K562 (cell line): ENCODE measurements at regions not wholly inside any gene's neighbourhood (a gene's known extent, or its start where the extent isn't known, plus 50 kb on each side); places are given as distances from the start of the nearest gene placed in this dataset.

Experiments used
- ATAC-seq: fragments of 200-7000 bp; cut with Tn5 transposase; 3 replicates; pipeline ENCODE4 v1.9.1; 2020; ENCODE audit warnings: moderate library complexity
- BruUV-seq: library from RNA; stranded (reverse); fragments of 400-500 nt; replicated peaks from 2 replicates; lab custom pipeline; 2021; lab: Mats Ljungman, UMichigan
- CTCF ChIA-PET: fragments of 300-600 bp; formaldehyde crosslinking; extraction: SDS; loops from one replicate; lab custom pipeline; 2021; ENCODE audit warnings: low intra/inter-chr PET ratio; lab: Yijun Ruan, JAX
- POLR2A ChIA-PET: fragments of 300-600, 350-650 bp; sonication (Branson Sonifier 250); formaldehyde crosslinking; extraction: SDS; loops from one replicate; lab custom pipeline; 2021; ENCODE audit warnings: antibody characterized with exemption, inconsistent platforms; lab: Yijun Ruan, JAX
- DNase-seq, 4 experiments: peaks; one replicate each; pipeline versions ENCODE4 v3.0.0 to v3.0.0-alpha.2; 2011 to 2018; ENCODE audit warnings: low spot score in 3 of 4, mixed read lengths in 3 of 4; ENCODE audit errors: extremely low read depth in 1 of 4
- FAIRE-seq: peaks from 2 replicates; lab custom pipeline; 2011; peaks lifted over from hg19 to GRCh38; lab: Jason Lieb, UNC
- H2AFZ ChIP-seq: 2 replicates; pipeline ENCODE4 v1.6.0; 2011; ENCODE audit warnings: low read depth, low read length, control low read depth, inconsistent platforms
- H3K27ac ChIP-seq: fragments of 200-600 bp; 3 replicates; pipeline ENCODE4 v1.8.0; 2011; ENCODE audit warnings: low read depth, mild to moderate bottlenecking, control low read depth, inconsistent platforms, low read length, moderate library complexity, mixed read lengths; ENCODE audit errors: extremely low read depth
- H3K27me3 ChIP-seq, 2 experiments: fragments of 300-600 bp in 1 of 2; 2 replicates in 1 of 2; 3 replicates in 1 of 2; pipeline versions ENCODE4 v1.6.0 to v1.8.0; 2011; ENCODE audit warnings: inconsistent platforms in 2 of 2, low read length in 2 of 2, mild to moderate bottlenecking in 1 of 2, mixed read lengths in 1 of 2, moderate library complexity in 1 of 2; ENCODE audit not compliant: control insufficient read depth in 2 of 2, insufficient read depth in 2 of 2
- H3K36me3 ChIP-seq: fragments of 300-600 bp; 3 replicates; pipeline ENCODE4 v1.8.0; 2011; ENCODE audit warnings: mild to moderate bottlenecking, low read length, inconsistent platforms; ENCODE audit not compliant: control insufficient read depth, insufficient read depth
- H3K4me1 ChIP-seq, 2 experiments: fragments of 200-600 bp in 1 of 2; replicated peaks in 1 of 2; 2 replicates in 1 of 2; 3 replicates in 1 of 2; pipeline versions ENCODE4 v1.5.1 to v1.8.0; 2011; ENCODE audit warnings: inconsistent platforms in 2 of 2, low read length in 2 of 2, mild to moderate bottlenecking in 1 of 2, mixed read lengths in 1 of 2, moderate library complexity in 1 of 2; ENCODE audit not compliant: control insufficient read depth in 2 of 2, insufficient read depth in 2 of 2
- H3K4me2 ChIP-seq: 2 replicates; pipeline ENCODE4 v1.6.1; 2011; ENCODE audit warnings: low read length, control low read depth, inconsistent platforms, mixed read lengths; ENCODE audit not compliant: insufficient read depth
- H3K4me3 ChIP-seq: fragments of 200-600 bp; sonication (generic), shearing (Covaris generic); 2 replicates; pipeline ENCODE4 v1.5.1; 2016; ENCODE audit warnings: control low read depth, inconsistent platforms
- H3K79me2 ChIP-seq: fragments of 200-600 bp; 3 replicates; pipeline ENCODE4 v1.8.0; 2011; ENCODE audit warnings: low read length, inconsistent platforms; ENCODE audit not compliant: control insufficient read depth, insufficient read depth
- H3K9ac ChIP-seq, 2 experiments: 2 replicates each; pipeline versions ENCODE4 v1.6.0 to v1.6.1; 2011; ENCODE audit warnings: low read depth in 2 of 2, low read length in 2 of 2, control low read depth in 1 of 2, inconsistent platforms in 1 of 2, mild to moderate bottlenecking in 1 of 2, mixed read lengths in 1 of 2; ENCODE audit not compliant: insufficient read depth in 1 of 2
- H3K9me1 ChIP-seq: one replicate; pipeline ENCODE4 v1.6.0; 2011; ENCODE audit warnings: inconsistent platforms, mild to moderate bottlenecking, low read length, moderate library complexity; ENCODE audit not compliant: control insufficient read depth, insufficient read depth
- H3K9me3 ChIP-seq: replicated peaks from 2 replicates; pipeline ENCODE4 v1.5.1; 2011; ENCODE audit warnings: low read depth, low read length, inconsistent platforms; ENCODE audit not compliant: control insufficient read depth, insufficient read depth
- H4K20me1 ChIP-seq: replicated peaks from 2 replicates; pipeline ENCODE4 v1.6.1; 2011; ENCODE audit warnings: low read length, inconsistent platforms, mixed read lengths; ENCODE audit not compliant: control insufficient read depth, insufficient read depth
- MED1 ChIP-seq: sonication (generic); formaldehyde crosslinking; IDR thresholded peaks from 2 replicates; pipeline ENCODE4 v1.8.1; 2023; ENCODE audit warnings: missing genetic modification reagents, borderline replicate concordance
- SIRT6 ChIP-seq: IDR thresholded peaks from one replicate; pipeline ENCODE4 v1.6.1; 2012; ENCODE audit warnings: low read depth, mild to moderate bottlenecking, control low read depth, inconsistent platforms, low read length, moderate library complexity
- ZNF134 ChIP-seq: fragments of 250-450 bp; sonication (Bioruptor Pico); conservative IDR thresholded peaks from 2 replicates; pipeline ENCODE4 v1.4.0; 2020
- ZNF384 ChIP-seq: IDR thresholded peaks from 2 replicates; pipeline ENCODE4 v1.6.1; 2012; ENCODE audit warnings: low read depth, low read length, improper control_type of control experiment
- ZNF75A ChIP-seq: fragments of 450-650 bp; formaldehyde crosslinking; IDR thresholded peaks from 2 replicates; pipeline ENCODE4 v1.4.0; 2020; ENCODE audit warnings: mild to moderate bottlenecking
- WGBS: fragments of 100-300 bp; shearing (Covaris generic); methylation state at CpG from one replicate; pipeline ENCODE4 v1.1.6; 2016; ENCODE audit warnings: low coverage, mixed read lengths; ENCODE audit not compliant: insufficient coverage; ENCODE audit errors: missing lambda C conversion rate; 5-methylcytosine and 5-hydroxymethylcytosine counted together
- in situ Hi-C: fragments of 300-500 bp; cut with MboI; formaldehyde crosslinking; loops from 4 replicates; pipeline ENCODE4 v1.15.0; 2018; ENCODE audit warnings: inconsistent platforms, mixed read lengths
- intact Hi-C: fragments of 100-400 bp; cut with micrococcal nuclease; formaldehyde crosslinking; loops from 2 replicates; pipeline ENCODE4 v1.14.2; 2022
- TF ChIP-seq, protein P1 (sequence below), 2 experiments: fragments of 450-650 bp; IDR thresholded peaks; 2 replicates each; pipeline ENCODE4 v1.6.1; 2018; ENCODE audit warnings: mild to moderate bottlenecking in 2 of 2, low read depth in 1 of 2; ENCODE audit not compliant: partially characterized antibody in 2 of 2
- TF ChIP-seq, protein P2 (sequence below): fragments of 450-650 bp; IDR thresholded peaks from 2 replicates; pipeline ENCODE4 v1.6.1; 2018; ENCODE audit not compliant: partially characterized antibody

DNA sequence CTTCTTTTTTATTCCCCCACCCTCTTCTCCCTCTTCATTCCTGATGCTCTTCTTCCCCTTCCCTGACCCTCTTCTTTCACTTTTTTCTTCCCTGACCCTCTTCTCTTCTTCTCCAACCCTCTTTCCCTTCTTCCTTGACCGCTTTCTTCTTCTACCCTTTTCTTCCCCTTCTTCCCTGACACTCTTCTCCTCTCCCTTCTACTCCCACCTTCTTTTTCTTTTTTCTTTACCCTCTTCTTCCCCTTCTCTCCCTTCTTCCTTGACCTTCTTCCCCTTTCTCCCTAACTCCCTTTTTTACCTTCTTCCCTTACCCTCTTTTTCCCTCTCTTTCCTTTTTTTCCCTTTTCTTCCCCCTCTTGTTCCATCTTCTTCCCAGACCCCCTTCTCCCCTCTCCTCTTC is 931.3 kb downstream of the UQCRFS1 start:
- in situ Hi-C loops: no loop called here
- CTCF ChIA-PET: no interaction called here
- no peaks in the 10 kb centered on the region for H3K4me1 ChIP-seq
- DNase-seq (no peak), ATAC-seq (no peak), FAIRE-seq (no peak)
- H3K36me3 ChIP-seq: no peaks in the 10 kb centered on the region
- H3K9ac ChIP-seq: no peak overlapping the region
- no TSS peak for BruUV-seq
- no peak overlapping the region for H3K4me2 ChIP-seq
- no peaks in the 10 kb centered on the region for H3K9me3 ChIP-seq
- H3K79me2 ChIP-seq: no peaks in the 10 kb centered on the region
- no peaks in the 10 kb centered on the region for H3K27me3 ChIP-seq
- H3K27ac ChIP-seq: no peak overlapping the region
- no peak overlapping the region for H3K4me3 ChIP-seq
- POLR2A ChIA-PET: no interaction called here
- H4K20me1 ChIP-seq: no peaks in the 10 kb centered on the region
- no CpG with 5 or more reads among the region's 1 CpG for WGBS
- H2AFZ ChIP-seq: no peak overlapping the region
- intact Hi-C loops: no loop called here
- no peaks in the 10 kb centered on the region for H3K9me1 ChIP-seq
- TF ChIP-seq, protein P1, sequence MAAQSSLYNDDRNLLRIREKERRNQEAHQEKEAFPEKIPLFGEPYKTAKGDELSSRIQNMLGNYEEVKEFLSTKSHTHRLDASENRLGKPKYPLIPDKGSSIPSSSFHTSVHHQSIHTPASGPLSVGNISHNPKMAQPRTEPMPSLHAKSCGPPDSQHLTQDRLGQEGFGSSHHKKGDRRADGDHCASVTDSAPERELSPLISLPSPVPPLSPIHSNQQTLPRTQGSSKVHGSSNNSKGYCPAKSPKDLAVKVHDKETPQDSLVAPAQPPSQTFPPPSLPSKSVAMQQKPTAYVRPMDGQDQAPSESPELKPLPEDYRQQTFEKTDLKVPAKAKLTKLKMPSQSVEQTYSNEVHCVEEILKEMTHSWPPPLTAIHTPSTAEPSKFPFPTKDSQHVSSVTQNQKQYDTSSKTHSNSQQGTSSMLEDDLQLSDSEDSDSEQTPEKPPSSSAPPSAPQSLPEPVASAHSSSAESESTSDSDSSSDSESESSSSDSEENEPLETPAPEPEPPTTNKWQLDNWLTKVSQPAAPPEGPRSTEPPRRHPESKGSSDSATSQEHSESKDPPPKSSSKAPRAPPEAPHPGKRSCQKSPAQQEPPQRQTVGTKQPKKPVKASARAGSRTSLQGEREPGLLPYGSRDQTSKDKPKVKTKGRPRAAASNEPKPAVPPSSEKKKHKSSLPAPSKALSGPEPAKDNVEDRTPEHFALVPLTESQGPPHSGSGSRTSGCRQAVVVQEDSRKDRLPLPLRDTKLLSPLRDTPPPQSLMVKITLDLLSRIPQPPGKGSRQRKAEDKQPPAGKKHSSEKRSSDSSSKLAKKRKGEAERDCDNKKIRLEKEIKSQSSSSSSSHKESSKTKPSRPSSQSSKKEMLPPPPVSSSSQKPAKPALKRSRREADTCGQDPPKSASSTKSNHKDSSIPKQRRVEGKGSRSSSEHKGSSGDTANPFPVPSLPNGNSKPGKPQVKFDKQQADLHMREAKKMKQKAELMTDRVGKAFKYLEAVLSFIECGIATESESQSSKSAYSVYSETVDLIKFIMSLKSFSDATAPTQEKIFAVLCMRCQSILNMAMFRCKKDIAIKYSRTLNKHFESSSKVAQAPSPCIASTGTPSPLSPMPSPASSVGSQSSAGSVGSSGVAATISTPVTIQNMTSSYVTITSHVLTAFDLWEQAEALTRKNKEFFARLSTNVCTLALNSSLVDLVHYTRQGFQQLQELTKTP (IDR thresholded peaks at IDR 0.05; ENCODE audit: low read depth in 1 of 2, partially characterized antibody in 2 of 2): no peak
- TF ChIP-seq MED1: no peak
- TF ChIP-seq ZNF134 (CRISPR knock-in tag): no peak
- TF ChIP-seq, protein P2, sequence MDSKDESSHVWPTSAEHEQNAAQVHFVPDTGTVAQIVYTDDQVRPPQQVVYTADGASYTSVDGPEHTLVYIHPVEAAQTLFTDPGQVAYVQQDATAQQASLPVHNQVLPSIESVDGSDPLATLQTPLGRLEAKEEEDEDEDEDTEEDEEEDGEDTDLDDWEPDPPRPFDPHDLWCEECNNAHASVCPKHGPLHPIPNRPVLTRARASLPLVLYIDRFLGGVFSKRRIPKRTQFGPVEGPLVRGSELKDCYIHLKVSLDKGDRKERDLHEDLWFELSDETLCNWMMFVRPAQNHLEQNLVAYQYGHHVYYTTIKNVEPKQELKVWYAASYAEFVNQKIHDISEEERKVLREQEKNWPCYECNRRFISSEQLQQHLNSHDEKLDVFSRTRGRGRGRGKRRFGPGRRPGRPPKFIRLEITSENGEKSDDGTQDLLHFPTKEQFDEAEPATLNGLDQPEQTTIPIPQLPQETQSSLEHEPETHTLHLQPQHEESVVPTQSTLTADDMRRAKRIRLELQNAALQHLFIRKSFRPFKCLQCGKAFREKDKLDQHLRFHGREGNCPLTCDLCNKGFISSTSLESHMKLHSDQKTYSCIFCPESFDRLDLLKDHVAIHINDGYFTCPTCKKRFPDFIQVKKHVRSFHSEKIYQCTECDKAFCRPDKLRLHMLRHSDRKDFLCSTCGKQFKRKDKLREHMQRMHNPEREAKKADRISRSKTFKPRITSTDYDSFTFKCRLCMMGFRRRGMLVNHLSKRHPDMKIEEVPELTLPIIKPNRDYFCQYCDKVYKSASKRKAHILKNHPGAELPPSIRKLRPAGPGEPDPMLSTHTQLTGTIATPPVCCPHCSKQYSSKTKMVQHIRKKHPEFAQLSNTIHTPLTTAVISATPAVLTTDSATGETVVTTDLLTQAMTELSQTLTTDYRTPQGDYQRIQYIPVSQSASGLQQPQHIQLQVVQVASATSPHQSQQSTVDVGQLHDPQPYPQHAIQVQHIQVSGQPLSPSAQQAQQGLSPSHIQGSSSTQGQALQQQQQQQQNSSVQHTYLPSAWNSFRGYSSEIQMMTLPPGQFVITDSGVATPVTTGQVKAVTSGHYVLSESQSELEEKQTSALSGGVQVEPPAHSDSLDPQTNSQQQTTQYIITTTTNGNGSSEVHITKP: no peak
- no peak for TF ChIP-seq ZNF384
- no peak for TF ChIP-seq SIRT6
- no peak for TF ChIP-seq ZNF75A
